Jurkat, Clone E6-1 (cell line): ENCODE measurements at regions not wholly inside any gene's neighbourhood (a gene's known extent, or its start where the extent isn't known, plus 50 kb on each side); places are given as distances from the start of the nearest gene placed in this dataset.

Source experiments
- DNase-seq: peaks from one replicate; pipeline ENCODE4 v3.0.0-alpha.2; 2011; ENCODE audit warnings: low read depth, low spot score
- H3K4me3 ChIP-seq: 2 replicates; pipeline ENCODE4 v1.5.1; 2011; ENCODE audit warnings: mild to moderate bottlenecking, low read length, control low read depth, moderate library complexity

DNA sequence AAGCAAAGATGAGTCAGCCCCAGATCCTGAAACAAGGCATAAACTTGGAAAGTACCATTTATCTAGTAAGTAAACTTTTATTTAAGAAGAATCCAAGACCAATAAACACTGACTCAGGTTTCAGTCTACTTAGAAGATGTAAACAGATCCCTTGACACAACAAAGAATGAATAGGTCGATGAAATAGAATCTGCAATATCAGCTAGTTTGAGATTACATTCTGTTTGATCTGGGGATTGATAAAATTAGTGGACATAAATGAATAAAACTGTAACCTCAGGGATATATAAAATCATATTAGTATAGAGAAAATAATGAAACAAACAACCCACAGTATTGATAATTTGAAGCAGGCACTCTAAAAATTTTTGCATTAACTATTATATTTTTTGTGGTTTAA, 708.9 kb downstream of the FAM181B start:
- DNase-seq = no peak
- H3K4me3 ChIP-seq = no peak overlapping the region

DNA sequence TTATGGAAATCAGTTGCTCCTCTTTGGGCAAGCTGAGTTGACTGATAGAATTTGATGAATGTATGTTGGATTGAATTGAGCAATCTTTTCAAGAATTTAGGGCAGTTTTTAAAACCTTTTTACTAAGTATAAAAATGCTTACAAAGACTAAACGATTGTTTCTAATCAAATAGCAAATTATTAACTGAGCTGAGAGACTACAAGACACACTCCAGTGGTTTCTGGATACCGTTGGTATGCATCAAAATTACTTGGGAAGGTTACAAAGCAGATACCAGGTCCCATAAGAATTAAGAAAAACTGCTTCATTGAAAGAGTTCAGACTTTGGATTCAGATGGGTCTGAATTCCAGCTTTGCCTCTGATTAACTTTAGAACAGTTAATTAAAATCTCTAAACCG, 721.4 kb downstream of the FAM181B start:
- no peak for DNase-seq
- H3K4me3 ChIP-seq = no peak overlapping the region

DNA sequence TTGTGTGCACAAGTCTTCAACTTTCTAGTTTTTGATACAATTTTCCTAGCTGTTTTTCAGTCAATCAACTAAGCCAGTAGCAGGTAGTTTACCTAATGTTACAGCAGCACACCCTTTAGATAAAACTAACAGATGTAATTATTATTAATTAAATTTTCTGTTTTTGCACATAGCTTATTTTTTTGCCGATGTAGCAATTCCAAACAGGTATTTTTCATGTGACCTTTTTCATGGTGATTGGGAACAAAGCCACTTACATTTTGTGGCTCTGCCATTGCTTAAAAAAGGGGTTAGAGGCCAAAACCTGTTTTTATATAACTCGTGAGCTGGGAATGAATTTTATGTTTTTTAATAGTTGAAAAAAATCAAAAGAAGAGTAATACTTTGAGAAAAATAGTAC, 724.5 kb downstream of the FAM181B start:
- no peak overlapping the region for H3K4me3 ChIP-seq
- DNase-seq = no peak

- no peak overlapping the region for H3K4me3 ChIP-seq
- no peak for DNase-seq
Measured at GRCh38 chr11:82007521-82007920, 726.1 kb downstream of the FAM181B start.

DNA sequence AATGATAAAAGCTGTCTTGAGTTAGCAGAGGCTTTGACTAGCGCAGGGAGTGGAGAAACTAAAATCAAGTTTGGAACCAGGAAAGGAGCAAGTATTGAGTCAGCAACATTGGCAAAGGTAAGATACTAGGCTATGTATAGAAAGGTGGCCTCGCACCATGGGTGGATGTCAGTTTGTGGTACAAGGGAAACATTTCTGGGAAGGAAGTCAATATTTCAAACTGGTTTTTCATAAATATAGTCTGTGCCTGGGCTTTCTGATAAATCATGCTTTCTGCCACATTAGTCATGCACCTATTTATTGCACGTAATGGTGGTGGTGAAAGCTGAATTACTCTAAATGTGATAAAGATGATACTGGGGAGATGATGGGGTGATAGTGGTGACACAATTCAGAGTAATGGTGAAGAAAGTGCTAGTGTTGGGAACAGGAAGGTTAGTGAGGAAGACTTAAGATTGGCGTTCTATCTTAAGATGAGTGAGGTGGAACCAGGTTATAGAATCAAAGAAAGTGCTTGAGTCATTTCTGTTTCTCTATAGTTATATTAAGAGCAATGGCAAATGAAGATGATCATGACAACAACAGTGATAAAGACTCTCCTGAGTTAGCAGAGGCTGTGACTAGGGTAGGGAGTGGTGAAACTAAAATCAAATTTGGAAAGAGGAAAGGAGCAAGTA, 729.0 kb downstream of the FAM181B start:
- no peak for DNase-seq
- no peak overlapping the region for H3K4me3 ChIP-seq

- no peak overlapping the region for H3K4me3 ChIP-seq
- DNase-seq = no peak
Measured at GRCh38 chr11:82003671-82004515, 729.8 kb downstream of the FAM181B start.

- H3K4me3 ChIP-seq = no peak overlapping the region
- DNase-seq = no peak
Measured at GRCh38 chr11:82003024-82003423, 730.6 kb downstream of the FAM181B start.

GRCh38 chr11:81995889-81996288, 737.8 kb downstream of the FAM181B start:
- DNase-seq = no peak
- H3K4me3 ChIP-seq = no peak overlapping the region

DNA sequence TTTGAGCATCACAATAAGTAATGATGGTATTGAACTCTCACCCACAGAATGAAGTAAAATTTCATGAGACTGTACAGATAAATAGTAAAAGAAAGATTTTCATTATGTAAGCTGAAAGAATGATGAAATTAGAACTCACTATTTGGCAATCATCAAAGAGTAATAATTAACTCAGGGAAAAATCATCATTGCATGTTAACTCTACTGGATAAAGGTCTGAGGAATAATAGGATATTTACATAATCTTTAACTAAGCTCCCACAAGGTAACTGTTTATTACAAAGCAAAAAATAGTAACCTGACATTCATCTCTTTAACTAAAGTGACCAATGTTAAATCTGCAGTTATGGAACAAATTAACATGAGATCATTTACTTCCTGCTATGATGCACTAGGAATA, 739.9 kb downstream of the FAM181B start:
- no peak overlapping the region for H3K4me3 ChIP-seq
- DNase-seq = no peak

DNA sequence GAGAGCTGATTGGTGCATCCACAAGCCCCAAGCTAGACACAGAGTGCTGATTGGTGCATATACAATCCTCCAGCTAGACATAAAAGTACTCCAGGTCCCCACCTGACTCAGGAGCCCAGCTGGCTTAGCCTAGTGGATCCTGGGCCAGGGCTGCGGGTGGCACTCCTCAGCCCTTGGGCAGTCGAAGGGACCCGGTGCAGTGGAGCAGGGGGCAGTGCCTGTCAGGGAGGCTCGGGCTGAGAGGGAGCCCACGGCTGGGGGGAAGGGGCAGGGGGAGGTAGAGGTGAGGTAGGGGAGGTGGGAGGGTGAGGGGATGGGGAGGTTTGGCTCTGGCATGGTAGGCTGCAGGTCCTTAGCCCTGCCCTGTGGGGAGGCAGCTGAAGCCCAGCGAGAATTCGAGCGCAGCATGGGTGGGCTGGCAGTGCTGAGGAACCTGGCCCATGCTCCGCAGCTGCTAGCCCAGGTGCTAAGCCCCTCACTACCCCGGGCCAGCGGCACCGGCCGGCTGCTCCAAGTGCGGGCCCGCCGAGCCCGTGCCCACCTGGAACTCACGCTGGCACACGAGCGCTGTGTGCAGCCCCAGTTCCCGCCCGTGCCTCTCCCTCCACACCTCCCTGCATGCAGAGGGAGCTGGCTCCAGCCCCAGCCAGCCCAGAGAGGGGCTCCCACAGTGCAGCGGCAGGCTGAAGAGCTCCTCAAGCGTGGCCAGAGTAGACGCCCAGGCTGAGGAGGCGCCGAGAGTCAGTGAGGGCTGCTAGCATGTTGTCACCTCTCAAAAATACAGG, 742.8 kb downstream of the FAM181B start:
- no peak overlapping the region for H3K4me3 ChIP-seq
- DNase-seq = no peak

DNA sequence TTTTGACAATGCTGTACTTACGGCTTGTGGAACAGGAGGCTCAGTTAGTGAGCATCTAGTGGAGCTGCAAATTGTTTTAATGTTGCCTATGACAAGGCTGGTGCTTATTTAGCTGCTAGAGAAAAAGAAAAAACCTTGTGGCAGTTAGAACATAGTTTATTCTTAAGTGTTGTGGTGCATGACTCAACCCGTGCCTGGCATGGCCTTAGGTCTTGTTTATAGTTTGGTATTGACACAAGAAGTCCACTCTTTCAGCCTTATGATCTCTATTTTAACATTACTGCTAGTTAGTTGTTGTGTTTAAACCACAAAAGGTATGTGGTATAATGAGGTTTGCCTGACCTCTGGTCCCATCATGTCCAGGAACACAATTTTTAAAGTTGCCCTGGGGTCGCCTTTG, 744.6 kb downstream of the FAM181B start:
- no peak for DNase-seq
- H3K4me3 ChIP-seq = no peak overlapping the region

GRCh38 chr11:81987829-81988472, 745.7 kb downstream of the FAM181B start:
- no peak for DNase-seq
- no peak overlapping the region for H3K4me3 ChIP-seq

DNA sequence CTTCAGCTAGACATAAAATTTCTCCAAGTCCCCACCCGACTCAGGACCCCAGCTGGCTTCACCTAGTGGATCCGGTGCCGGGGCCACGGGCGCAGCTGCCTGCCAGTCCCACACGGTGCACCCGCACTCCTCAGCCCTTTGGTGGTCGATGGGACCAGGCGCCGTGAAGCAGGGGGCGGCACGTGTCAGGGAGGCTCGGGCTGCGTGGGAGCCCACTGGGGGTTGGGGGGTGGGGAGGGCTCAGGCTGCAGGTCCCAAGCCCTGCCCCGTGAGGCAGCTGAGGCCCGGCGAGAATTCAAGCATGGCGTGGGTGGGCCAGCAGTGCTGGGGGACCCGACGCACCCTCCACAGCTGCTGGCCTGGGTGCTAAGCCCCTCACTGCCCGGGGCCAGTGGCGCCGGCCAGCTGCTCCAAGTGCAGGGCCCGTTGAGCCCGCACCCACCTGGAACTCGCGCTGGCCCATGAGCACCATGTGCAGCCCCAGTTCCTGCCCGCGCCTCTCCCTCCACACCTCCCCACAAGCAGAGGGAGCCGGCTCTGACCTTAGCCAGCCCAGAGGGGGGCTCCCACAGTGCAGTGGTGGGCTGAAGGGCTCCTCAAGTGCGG, 747.0 kb downstream of the FAM181B start:
- no peak for DNase-seq
- H3K4me3 ChIP-seq = no peak overlapping the region

DNA sequence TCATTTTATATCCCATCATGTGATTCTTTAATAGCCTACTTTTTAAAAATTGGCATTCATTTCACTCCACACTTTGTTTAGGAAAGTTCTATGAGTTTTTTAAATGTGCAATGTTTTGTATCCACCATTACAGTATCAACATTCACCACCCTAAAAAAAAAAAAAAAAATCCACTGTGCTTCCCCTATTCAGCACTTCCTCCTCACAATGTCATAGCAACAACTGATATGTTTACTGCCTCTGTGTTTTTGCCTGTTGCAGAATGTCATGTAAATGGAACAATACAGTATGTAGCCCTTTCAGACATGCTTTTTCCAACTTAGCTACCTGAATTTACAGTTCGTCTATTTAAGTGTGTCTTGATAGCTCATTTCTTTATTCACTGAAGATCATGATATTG, 754.2 kb downstream of the FAM181B start:
- DNase-seq = no peak
- H3K4me3 ChIP-seq = no peak overlapping the region

GRCh38 chr11:81975261-81975900, 758.3 kb downstream of the FAM181B start:
- no peak overlapping the region for H3K4me3 ChIP-seq
- DNase-seq = no peak

GRCh38 chr11:81970886-81971285, 762.8 kb downstream of the FAM181B start:
- no peak overlapping the region for H3K4me3 ChIP-seq
- no peak for DNase-seq

GRCh38 chr11:81967242-81967641, 766.4 kb downstream of the FAM181B start:
- H3K4me3 ChIP-seq = no peak overlapping the region
- DNase-seq = no peak

DNA sequence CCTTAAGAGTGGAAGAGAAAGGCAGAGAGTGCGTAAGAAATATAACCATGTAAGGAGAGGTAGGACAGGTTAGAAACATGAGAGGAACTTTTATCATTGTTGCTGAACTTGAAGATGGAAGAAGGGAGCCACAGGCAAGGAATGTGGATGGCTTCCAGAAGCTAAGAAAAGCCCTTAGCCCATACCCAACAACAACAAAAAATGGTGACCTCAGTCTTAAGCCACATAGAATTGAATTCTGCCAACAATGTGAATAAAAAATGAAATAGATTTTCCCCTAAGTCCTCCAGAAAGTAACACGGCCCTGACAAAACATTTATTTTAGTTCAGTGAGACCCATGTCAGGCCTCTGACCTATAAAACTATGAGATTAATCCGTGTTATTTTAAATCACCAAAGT, 767.3 kb downstream of the FAM181B start:
- no peak overlapping the region for H3K4me3 ChIP-seq
- no peak for DNase-seq

- H3K4me3 ChIP-seq = no peak overlapping the region
- peak; percentile 7 for DNase-seq
Measured at GRCh38 chr11:81963018-81963417, 770.6 kb downstream of the FAM181B start.
